ENCODE measurements at regions not wholly inside any gene's neighbourhood (a gene's known extent, or its start where the extent isn't known, plus 50 kb on each side); places are given as distances from the start of the nearest gene placed in this dataset.
"Not testable (repeated sequence)": the region's sequence is repeated elsewhere in the genome, so short reads cannot be mapped to it uniquely, and the experiment has no call there.

DNA sequence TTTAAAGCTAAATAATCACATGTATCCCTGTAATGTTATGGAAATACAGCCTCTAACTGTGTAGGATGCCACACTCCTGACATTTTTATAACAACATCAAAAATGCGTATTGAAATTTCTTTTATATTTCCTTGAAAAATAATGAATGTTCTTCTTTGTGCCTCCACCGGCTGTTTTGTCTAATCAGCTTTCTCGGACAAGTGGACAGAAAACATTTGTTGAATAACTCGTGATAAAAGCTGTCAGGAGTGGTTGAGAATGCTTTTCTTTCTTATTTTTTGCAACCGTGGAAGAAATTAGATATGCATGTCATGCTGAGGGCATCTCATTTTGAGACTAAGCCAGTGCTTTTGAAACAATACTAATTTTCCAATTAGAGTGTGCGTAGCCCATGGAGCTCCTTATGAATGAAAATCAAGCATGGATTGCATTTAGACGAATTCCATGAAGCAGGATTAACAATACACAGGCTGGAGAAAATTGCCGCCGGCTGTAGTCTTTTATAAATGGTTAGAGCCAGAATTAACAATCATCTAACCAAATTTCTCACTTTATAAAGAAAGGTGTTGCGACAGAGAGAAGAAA lies 614.5 kb upstream of the LCORL start:
- no peak for DNase-seq (ENCODE audit: low spot score)

DNA sequence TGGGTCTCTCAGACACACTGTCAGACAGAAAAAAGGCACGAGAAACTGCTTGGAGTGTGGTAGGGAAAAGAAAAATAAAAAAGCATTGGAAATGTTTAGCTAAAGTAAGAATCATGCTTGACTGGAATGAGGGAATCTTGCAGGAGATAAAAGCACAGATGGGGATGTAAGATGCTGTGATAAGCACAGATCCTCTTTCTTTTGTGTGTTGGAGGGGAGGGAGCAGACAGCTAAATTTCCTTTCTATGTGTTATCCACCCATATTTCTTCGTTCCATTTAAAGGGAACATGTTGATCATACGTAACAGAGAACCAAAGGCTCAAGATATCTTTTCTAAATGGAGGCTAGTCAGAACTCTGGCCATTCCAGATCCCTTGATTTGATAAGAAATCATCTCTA lies 614.0 kb upstream of the LCORL start:
- no peak for DNase-seq (ENCODE audit: low spot score)

DNA sequence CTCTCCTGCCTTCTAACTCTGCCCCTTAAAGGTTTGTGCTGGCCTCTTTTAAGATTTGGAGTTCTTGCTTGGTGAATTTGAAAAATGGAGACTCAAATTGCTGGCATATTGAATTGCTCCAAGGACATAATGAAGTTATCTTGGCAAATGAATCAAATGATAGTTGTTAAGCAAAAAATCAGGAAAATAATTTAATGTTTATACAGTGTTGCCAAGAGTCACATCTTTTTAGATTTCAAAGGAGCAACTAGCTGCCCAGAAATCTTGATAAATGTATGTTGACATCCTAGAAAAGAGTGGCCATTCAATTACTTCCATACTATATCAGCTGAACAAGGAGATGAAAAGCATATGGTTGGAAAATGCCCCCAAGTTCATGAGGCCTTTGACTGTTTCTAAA lies 610.0 kb upstream of the LCORL start:
- DNase-seq (ENCODE audit: low spot score), result no peak

DNA sequence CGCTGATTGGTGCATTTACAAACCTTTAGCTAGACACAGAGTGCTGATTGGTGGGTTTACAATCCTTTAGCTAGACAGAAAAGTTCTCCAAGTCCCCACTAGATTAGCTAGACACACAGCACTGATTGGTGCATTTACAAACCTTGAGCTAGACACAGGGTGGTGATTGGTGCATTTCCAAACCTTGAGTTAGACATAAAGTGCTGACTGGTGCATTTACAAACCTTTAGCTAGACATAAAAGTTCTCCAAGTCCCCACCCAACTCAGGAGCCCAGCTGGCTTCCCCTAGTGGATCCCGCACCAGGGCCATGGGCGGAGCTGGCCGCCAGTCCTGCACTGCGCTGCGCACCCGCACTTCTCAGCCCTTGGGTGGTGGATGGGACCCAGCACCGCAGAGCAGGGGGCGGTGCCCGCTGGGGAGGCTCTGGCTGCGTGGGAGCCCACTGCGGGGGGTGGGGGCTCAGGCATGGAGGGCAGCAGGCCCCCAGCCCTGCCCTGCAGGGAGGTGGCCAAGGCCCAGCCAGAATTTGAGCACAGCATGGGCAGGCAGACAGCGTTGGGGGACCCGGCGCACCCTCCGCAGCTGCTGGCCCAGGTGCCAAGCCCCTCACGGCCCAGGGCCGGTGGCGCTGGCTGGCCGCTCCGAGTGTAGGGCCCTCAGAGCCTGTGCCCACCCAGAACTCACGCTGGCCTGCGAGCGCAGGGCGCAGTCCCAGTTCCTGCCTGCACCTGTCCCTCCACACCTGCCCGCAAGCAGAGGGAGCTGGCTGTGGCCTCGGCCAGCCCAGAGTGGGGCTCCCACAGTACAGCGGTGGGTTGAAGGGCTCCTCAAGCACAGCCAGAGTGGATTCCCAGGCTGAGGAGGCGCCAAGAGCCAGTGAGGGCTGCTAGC lies 608.9 kb upstream of the LCORL start:
- DNase-seq (ENCODE audit: low spot score), result no peak

DNA sequence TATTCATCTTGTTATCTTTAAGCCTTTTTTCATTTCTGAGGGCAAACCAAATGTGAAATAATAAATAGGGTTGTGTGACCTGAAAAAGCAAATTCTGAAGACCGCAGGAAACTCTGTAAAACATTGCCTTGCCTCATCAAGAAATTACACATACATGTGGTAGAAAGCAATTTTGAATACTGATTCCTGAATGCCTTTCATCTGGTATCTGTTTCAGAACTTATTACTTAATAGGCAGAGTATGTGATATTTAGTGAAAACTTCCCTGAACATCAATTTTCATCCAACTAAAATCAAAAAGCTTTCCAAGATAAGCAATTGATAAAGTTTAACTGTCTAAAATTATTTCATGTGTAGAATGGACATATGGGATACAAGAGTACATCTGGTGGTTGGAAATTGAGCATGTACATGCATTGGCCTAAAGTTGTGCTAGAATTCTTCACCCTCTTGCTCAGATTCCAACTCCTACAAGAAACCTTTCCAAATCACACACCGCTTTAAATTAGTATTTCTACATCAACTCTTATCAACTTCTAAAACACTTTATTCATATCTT lies 606.0 kb upstream of the LCORL start:
- no peak for DNase-seq (ENCODE audit: low spot score)

DNA sequence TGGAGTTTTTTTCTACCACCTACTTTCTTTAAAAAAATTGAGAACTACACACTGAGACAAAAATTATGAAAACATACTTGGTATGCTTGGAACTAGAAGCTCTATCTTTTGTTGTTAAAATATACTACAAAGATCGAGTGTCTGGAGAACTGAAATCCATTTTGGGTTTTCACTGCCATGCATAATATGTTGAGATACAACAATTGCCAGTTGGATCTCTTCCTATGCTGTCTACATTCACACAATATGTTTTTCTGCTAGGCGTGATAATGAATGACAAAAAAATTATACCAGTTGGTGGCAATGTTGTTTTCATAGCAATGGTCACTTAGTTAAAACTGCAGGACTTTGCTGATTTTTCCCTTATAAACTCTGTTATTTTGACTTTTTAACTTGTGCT lies 605.4 kb upstream of the LCORL start:
- DNase-seq (ENCODE audit: low spot score), result no peak

DNA sequence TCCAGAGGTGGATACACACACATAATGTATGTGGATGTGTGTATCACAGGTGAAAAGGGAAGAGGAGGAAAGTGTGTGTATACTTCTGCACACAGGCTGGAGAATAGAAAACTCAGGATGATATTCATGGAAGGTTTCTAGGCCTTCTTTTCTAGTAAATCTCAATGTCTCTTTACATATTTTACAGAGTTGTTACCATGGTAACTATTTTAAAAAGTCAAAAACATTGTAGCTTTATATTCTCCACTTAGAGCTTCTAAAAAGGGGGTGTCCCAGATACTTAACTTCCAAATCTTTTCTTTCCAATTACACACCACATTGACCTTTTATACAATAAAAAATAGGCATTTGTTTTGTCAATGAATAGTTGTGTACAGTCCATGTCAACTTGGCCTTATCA lies 604.8 kb upstream of the LCORL start:
- DNase-seq (ENCODE audit: low spot score), result no peak

DNA sequence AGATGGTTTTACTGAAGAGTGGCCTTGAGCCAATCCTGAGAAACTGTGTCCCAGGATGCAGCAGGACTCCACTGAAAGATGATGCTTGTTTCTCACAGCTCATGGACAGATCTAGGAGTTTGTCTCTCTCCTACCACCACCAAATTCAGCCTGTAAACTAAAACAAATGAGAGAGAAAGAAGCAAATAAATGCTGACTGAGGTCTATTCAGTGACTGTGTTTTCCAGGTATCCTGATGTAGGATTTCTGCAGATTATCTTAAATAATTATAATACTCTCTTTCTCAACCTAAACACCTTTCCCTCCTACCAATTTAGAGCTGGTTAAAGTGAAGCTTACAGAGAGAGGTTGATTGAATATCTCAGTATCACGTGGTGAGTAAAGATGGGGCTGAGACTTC lies 599.6 kb upstream of the LCORL start:
- DNase-seq (ENCODE audit: low spot score), result no peak

DNA sequence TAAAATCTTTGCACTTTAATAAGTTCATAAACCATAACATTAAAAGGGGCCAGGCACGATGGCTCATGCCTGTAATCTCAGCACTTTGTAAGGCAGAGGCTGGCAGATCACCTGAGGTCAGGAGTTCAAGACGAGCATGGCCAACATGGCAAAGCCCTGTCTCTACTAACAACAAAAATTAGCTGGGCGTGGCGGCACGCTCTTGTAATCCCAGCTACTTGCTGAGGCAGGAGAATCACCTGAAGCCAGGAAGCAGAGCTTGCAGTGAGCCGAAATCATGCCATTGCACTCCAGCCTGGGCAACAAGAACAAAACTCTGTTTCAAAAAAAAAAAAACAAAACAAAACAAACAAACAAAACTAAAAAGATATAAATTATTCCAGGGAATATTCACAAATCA lies 595.2 kb upstream of the LCORL start:
- no peak for DNase-seq (ENCODE audit: low spot score)

DNA sequence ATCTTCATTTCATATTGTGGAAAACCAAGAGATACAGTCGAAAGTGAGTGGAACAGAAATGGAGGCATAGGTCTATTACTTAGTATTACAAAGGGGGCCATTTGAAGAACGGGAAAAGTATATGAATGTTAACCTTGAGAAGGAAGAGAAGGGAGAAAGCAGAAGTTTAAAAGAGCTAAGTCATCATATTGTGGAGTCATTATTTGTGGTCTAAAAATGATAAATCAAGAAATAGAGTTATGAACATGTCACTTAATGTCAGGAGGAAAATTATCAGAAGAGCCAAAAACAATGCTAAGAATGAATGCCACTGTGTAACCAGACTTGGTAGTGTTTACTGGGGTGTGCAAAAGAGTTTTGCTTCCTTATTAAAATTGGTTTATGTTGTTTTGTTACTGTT lies 589.5 kb upstream of the LCORL start:
- no peak for DNase-seq (ENCODE audit: low spot score)

DNA sequence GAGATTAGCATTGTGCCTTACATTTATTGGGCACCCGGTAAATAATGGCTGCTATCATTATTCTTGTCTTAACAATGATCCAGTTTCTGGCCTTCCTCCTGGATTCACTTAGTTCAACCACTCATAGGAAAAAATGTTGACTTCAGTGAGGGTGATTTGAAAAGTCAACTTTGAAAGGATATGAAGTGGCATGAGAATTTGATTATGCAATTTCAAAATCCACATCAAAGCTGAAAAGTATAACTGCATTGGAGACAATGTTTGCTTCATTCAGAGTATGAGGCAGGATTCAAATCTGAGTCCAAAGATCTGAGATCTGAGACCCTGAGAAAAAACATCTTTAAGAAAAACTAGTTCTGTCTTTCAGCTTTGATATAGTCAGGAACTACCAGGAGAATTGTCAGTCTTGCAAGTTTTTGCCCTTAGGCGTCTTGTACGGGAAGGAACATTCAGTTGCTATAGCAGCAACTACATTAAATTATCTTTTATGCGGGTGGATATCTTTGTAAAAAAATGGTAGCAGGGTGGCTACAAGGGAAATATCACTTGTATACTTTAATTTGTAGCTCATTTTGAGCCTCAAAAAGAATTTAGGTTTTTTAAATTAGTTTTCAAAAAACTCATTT lies 587.5 kb upstream of the LCORL start:
- no peak for DNase-seq (ENCODE audit: low spot score)

DNA sequence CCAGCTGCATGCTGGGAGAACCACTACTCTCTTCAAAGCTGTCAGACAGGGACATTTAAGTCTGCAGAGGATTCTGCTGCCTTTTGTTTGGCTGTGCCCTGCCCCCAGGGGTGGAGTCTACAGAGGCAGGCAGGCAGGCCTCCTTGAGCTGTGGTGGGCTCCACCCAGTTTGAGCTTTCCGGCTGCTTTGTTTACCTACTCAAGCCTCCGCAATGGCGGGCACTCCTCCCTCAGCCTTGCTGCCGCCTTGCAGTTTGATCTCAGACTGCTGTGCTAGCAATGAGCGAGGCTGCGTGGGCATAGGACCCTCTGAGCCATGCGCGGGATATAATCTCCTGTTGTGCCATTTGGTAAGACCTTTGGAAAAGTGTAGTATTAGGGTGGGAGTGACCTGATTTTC lies 581.1 kb upstream of the LCORL start:
- DNase-seq (ENCODE audit: low spot score), result not testable (repeated sequence)

DNA sequence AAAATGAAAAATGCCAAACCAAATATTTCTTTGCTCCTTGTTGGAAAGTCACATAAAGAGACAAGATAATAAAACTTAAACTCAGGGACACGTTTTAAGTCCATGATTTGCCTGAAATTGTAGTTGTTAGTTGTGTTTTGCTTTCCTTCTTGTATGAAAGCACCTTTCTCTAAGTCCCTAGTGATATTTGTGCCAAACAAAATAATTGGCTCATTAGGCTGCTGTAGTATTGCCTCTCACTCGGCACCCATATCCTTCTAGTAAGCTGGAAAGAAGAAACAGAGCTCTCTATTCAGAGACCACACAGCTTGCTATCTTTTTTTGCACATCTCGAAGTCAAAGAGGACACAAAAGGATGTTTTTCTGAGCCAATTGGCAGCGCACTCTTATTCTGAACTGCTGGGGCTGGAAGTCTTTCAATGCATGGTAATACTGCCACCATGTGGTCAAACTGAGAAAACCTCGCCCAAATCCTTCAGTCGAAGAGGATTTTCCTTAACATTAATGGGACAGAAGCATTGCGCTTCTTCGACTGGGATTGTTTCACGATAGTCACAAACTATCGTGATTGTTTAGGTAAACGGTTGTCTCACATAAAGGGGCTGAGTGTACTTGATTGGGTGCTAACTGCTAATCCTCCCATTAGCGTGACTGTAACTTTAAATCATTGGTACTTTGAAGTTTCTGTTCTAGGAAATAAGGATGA lies 571.9 kb upstream of the LCORL start:
- peak; percentile 55 for DNase-seq (ENCODE audit: low spot score)

DNA sequence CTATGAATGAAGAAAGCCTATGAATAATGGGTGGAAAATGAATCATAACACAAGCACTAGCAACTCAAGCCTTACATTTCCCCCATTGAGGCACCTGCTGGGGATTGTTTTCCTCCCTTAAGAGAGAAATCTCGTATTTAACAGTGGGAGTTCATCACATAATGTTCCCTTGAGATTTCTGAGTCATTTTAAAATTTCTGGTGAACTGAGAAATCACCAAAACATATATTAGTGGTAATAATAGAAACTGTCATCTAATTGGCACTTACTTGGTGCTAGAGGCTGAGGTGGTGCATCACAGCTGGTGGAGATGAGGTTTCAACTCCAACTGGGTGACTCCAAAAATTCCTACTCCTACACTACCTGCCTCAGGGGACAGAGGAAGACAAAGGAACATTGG lies 561.3 kb upstream of the LCORL start:
- DNase-seq (ENCODE audit: low spot score), result no peak

DNA sequence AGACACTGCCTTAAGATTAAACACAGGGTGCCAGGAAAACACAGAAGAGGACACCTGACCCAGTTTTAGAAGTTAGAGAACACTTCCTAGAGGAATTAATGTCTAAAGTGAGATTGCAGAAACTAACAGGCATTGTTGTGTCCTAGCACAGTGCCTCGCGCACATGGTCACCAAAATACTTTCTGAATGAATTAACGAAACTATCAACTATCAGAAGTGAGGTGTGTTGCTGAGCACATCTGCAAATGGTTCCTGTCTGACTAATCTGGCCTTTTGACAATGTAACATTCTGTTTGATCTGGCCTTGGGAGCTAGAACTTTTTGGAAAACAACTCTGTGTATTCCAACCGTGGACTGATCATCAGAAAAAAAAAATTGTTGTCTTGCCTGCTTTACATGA lies 556.8 kb upstream of the LCORL start:
- no peak for DNase-seq (ENCODE audit: low spot score)

DNA sequence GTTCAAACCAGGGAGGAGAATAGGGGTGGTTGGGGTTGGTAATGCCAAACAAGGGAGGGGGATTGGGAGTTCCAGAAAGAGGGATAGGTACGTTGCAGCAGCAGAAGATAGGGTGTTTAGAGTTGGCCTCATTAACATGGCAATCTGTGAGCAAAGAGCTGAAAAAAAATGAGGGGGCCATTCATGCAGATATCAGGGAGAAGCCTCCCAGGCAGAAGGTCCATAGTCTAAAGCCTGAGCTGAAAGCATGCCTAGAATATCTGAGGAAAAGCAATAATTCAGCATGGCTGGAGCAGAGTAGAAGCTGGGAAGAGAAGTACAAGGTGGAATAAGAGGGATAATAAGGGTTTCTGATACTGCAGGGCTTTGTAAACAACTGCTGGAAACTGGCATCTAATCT lies 550.9 kb upstream of the LCORL start:
- no peak for DNase-seq (ENCODE audit: low spot score)

DNA sequence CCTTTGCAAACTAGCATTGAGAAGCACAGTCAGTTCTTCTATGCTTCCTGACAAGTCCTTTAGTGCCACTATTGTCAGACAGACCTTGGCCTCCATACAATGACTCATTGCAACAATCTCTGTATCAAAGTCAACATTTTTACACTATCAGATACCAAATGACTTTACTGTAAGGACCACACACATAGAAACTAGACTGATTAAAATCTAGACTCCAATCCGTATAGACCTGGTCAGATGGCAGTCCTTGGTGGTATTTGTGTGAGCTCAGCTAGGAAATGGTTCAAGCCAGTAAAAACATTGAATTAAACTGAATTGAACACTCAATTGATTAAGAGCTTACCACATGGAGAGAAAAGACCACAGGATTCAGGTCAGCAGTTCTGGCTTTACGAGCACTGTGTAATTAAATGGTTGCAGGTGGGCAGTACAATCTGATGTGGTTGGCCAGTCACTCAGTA lies 549.8 kb upstream of the LCORL start:
- no peak for DNase-seq (ENCODE audit: low spot score)

DNA sequence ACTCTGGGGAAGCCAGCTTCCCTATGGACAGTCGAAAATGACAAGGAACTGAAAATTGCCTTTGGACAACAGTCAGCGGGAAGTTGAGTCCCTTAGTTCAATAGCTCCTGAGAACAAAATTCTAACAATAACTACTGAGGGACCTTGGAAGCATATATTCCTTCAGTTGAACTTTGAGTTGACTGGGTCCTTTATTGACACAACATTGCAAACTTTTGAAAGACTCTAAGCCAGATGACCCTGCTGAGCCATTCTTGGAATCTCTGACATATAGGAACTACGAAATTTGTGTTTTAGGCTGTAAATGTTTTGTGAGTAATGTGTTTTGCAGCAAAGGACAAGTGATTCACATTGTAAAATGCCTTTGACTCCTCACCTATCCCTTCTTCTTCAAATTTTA lies 548.8 kb upstream of the LCORL start:
- DNase-seq (ENCODE audit: low spot score), result no peak

DNA sequence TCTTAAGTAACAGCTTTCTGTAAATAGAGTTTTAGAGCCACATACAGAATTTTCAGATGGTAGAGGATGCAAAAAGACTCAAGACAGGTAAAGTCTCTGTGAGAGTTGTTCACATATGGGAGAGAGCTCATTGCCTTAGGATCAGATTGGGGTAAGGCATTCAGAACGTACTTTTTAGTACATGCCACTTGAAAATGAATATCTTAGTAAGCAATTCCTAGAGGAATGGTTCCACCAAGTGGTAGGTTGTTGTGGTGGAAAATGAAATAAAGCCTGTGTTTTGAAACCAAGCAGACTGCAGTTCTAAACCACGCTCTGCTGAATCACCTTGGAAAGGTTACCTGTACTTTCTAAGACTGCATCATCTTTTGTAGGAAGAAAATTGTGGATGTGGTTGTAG lies 547.0 kb upstream of the LCORL start:
- DNase-seq (ENCODE audit: low spot score), result no peak

DNA sequence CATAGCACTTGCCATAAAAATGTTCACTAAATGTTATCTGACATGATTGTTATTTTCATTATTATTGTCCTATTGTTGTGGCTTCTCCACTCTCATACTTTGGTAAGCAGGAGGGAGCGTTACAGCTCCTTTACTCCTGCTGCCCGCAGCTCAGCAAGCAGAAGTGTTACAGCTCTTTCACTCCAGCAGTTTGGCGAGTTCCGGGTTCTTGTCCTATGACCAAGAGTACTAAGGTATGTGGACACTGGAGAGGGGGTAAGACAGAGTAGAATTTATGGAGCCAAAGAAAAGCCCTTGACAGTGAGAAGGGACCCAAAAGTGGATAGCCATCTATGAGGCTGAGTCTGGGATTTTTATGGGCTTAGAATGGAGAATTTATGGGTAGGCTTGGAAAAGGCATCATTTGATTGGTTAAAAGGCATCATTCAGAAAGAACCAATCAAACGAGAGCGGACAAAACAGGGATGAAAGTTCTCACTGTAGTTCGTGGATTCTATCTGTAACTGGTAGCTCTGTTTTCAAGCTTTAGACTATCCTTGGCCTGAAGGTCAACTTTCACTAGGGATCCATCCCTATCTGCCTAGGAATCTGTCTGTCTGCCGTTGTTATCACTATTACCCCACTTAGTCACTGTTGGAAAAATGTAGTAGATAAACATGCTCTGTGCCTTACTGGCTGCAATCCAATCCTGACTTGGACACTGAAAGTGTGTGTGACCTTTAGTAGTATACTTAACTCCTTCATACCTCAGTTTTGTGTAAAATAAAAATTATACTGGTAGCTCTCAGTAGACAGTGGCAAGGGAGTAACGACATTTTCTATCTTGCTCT lies 545.6 kb upstream of the LCORL start:
- peak; percentile 13 for DNase-seq (ENCODE audit: low spot score)

DNA sequence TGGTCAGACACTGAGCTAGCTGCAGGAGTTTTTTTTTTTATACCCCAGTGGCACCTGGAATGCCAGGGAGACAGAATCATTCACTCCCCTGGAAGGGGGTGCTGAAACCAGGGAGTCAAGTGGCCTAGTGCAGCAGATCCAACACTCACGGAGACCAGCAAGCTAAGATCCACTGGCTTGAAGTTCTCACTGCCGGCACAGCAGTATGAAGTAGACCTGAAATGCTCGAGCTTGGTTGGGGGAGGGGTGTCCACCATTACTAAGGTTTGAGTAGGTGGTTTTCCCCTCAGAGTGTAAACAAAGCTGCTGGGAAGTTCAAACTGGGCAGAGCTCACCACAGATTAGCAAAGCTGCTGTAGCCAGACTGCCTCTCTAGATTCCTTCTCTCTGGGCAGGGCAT lies 537.9 kb upstream of the LCORL start:
- no peak for DNase-seq (ENCODE audit: low spot score)

DNA sequence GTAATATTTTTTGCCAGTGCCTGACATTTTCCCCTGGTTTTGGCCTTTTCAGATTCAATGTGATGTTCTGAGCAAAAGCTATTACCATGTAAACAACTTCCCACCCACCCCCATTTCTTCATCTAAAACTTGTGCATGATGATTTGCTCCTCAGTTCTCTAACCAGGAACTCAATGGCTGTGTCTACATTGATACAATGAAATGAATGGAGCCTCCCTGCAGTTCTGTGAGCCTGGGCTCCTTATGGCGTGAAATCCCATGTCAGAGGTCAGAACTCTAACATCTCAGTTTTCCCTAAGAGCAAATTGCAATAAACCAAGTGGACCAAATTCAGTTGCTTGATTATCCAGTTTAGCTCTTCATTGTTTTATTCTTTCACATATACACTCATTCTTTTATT lies 534.8 kb upstream of the LCORL start:
- no peak for DNase-seq (ENCODE audit: low spot score)

Measured in HuH-7.5 (cell line).